ENCODE measurements at regions not wholly inside any gene's neighbourhood (a gene's known extent, or its start where the extent isn't known, plus 50 kb on each side); places are given as distances from the start of the nearest gene placed in this dataset.

DNA sequence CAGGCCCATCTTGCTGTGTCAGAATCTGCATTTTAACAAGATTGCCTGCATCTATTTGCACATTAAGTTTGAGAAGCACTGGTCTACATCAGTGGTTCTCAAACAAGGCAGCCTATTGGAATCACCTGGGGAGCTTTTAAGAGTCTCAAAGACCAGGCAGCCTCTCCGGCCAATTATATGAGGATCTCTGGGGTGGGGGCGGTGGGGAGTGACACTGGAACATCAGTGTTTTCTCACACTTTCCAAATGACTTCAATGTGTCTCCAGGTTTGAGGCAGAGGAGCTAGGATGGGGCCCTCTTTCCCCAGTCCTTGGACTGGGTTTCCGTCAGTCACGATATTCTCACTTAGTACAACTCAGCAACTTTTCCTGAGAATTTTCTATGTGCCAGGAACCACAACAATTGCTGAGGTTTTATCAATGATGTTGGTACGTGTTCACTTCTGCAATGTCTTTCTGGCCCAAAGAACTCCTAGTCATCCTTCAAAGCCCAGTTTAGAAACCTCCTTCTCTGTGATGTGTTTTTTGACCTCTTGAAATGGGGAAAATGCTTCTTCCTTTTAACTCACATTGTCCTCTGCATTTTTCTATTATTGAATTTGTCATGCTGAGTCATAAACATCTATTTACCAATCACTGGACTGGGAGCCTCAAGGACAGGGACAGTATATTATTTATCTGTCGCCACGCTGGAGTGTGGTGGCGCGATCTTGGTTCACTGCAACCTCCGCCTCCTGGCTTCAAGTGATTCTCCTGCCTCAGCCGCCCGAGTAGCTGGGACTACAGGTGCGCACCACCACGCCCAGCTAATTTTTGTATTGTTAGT, 130.9 kb downstream of the MYCN start:
- TF ChIP-seq CTCF (IDR thresholded peaks at IDR 0.05) (no peak), POLR2A (IDR thresholded peaks at IDR 0.05) (no peak)
